MG63 (cell line): ENCODE measurements at regions not wholly inside any gene's neighbourhood (a gene's known extent, or its start where the extent isn't known, plus 50 kb on each side); places are given as distances from the start of the nearest gene placed in this dataset.

ENCODE experiments used
- DNase-seq: peaks from one replicate; pipeline ENCODE4 v3.0.0-alpha.2; 2020
- H3K27me3 ChIP-seq: fragments of 250-450 bp; sonication (Bioruptor Pico); 2 replicates; pipeline ENCODE4 v1.5.1; 2020; ENCODE audit warnings: mild to moderate bottlenecking, moderate library complexity
- H3K36me3 ChIP-seq: fragments of 250-450 bp; sonication (Bioruptor Pico); 2 replicates; pipeline ENCODE4 v1.5.1; 2020; ENCODE audit warnings: mild to moderate bottlenecking, moderate library complexity
- H3K4me3 ChIP-seq: fragments of 250-450 bp; sonication (Bioruptor Pico); 2 replicates; pipeline ENCODE4 v1.5.1; 2020; ENCODE audit warnings: mild to moderate bottlenecking, moderate library complexity
- H3K9me3 ChIP-seq: fragments of 250-450 bp; sonication (Bioruptor Pico); 2 replicates; pipeline ENCODE4 v1.5.1; 2020; ENCODE audit warnings: mild to moderate bottlenecking, moderate library complexity

DNA sequence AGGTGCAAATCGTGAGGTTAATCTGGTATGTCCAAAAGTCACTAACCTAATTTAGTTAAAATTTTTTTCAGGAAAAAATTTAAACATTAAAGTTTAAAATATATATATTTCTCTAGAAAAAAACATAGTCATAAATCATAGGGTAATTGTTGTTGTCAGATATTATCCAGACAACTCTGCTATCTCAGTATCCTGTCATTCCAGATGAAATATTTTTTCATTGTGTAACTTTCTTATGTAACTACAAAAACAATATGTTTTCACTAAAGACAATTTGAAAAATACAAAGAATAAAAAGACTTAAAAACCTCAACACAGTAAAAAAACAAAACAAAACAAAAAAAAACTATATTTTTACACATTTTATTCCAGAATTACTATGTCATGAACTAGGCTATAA is 57.6 kb downstream of the TENT5A start:
- no peak overlapping the region for H3K4me3 ChIP-seq
- H3K9me3 ChIP-seq: no peaks in the 10 kb centered on the region
- no peaks in the 10 kb centered on the region for H3K36me3 ChIP-seq
- H3K27me3 ChIP-seq: no peaks in the 10 kb centered on the region
- no peak for DNase-seq

DNA sequence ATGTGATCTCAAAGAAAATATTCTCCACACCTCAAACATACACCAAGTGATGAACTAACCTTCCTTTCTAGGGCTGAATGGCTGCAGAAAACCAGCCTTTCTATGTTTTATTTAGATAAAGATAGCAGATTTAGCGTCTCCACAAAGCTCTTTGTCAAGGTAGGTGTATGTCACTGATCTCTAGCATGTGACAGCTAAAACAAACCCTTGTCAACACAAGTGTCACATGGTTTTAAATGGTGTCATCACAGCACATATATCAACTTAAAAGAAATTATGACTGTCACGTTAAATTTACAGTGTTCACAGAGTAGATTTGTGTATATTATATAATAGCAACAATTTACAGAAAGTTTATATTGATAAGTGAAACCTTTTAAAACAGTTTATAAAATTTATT is 58.3 kb downstream of the TENT5A start:
- Histone ChIP-seq H3K4me3 (no peak overlapping the region), H3K36me3 (no peaks in the 10 kb centered on the region), H3K9me3 (no peaks in the 10 kb centered on the region), H3K27me3 (no peaks in the 10 kb centered on the region)
- DNase-seq: no peak

DNA sequence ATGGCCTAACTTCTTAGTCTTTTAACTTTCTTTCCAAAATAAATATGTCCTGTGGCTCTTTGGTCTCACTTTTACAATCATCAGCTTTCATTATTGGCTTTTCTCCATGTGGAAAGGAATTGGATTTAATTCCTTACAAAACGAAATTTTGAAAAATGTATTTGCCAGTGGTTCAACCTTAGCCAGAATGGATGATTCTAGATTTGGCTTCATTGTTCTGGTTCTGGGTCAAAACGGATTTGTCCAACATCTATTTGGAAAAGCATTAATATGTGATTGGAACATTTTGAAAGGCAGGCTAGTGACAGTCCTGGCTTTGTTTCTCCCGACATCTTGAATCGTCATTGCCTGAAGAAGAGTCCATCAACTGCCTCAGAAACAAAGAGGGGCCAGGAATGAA is 59.2 kb downstream of the TENT5A start:
- H3K36me3 ChIP-seq: no peaks in the 10 kb centered on the region
- H3K27me3 ChIP-seq: no peaks in the 10 kb centered on the region
- no peaks in the 10 kb centered on the region for H3K9me3 ChIP-seq
- no peak overlapping the region for H3K4me3 ChIP-seq
- no peak for DNase-seq

DNA sequence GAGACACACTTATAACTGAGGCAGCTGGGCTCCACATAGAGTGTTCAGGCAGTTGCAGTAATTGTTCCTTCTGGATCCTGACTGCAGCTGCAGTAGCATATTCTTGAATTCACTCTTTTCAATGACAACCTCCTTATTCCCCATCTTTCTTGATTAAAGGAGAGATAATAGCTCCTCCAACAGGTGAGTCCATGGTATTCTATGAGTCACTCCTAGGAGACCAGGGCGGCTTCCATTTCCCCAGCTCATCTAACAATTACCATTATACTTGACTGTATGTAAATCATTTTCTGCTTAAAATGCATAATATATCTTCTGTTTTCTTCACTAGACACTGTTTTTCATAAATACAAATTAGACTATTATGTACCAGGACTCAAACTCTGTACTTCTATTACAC is 62.4 kb downstream of the TENT5A start:
- no peak for DNase-seq
- Histone ChIP-seq H3K4me3 (no peak overlapping the region), H3K27me3 (no peaks in the 10 kb centered on the region), H3K36me3 (no peaks in the 10 kb centered on the region), H3K9me3 (no peaks in the 10 kb centered on the region)

DNA sequence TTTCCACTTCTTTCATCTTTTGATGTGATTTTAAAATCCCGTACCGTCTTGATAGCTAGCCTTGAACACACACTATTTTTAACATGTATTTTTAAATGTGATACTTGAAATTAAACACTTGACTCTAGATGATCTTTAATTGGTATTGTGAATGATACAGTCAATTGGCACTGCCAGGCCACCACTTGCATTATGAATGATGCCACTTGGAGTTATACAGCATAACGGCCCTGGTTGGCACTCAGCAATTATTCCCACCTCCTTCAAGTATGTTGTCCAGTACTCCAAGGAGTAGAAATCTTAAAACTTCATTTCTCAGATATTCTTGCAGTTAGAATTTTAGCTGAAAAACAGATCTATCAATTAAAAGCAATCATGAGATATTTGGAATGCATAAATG is 62.9 kb downstream of the TENT5A start:
- Histone ChIP-seq H3K36me3 (no peaks in the 10 kb centered on the region), H3K9me3 (no peaks in the 10 kb centered on the region), H3K4me3 (no peak overlapping the region), H3K27me3 (no peaks in the 10 kb centered on the region)
- DNase-seq: no peak

DNA sequence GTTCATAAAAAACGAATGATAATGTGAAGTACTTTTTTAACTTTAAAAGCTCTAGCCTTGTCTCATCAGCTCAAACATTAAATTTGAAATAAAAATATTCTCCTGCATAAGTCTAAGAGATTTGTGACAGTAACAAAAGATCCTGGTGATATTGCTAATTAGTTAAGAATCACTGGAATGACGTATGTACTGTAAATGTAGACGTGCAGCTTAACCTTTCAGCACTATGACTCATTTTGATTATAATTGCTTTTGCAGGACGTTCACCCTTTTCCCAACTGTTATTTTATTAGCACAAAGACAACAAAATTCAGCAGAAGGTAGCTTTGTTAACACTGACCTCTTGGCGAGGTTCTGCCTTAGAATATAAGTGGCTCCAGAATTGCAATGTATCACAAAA is 68.6 kb downstream of the TENT5A start:
- Histone ChIP-seq H3K9me3 (no peaks in the 10 kb centered on the region), H3K27me3 (no peaks in the 10 kb centered on the region), H3K36me3 (no peaks in the 10 kb centered on the region), H3K4me3 (no peak overlapping the region)
- no peak for DNase-seq

DNA sequence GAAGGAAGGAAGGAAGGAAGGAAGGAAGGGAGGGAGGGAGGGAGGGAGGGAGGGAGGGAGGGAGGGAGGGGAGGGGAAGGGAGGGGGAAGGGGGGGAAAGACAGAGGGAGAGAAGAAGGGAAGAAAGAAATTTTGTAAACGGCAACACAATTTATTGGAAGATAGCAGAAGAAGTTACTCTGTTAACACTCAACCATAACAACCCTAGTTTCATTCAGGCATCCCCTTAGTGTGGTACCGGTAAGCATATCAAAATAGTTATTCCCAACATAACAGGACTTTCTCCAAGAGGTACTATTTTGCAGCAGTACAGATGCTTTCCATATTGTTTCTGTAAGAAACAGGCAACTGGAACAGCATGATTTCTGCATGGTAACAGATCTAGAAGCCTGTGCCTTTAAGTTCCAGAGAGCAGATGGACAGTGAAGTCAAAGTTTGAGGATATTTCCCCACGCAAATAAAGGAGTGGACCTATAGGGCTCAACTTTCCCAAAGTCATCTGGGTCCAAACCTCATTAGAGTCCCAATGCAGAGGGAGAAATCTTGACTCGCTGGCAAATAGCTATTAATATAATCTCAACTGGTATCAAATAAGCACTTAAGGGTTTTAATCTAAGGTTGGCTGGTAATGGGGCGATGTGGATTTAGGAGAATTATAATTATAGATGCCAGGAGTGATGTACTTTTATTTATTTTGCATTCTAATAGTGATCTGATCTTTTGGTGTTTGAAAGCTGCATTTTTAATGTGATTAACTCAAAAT is 69.4 kb downstream of the TENT5A start:
- Histone ChIP-seq H3K27me3 (no peaks in the 10 kb centered on the region), H3K9me3 (no peaks in the 10 kb centered on the region), H3K4me3 (no peak overlapping the region), H3K36me3 (no peaks in the 10 kb centered on the region)
- DNase-seq: no peak

DNA sequence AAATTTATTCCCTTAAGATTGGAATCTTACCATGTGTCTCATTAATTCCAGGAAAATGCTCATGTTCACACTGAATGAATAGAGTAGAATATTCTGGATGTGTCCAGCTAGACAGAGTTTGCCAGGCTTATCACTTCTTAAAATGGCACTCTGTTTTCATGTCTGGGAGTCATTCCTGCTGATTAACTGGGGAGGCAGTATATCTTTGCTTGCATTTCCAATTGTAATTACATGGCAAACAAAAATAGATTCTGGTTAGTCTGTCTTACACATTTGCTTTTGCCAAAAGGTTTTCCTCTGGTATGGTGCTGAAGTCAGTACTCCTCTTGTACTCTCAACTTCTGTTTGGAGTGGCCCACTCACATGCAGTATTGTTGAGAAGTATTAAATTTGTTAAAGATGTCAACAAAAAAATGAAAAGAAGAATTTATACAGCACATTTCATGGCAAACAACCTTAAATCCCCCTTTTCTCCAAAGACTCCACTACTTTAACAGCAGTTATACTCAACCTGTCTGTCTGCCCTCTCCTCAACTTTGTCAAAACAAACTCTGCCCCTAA is 70.2 kb downstream of the TENT5A start:
- Histone ChIP-seq H3K4me3 (no peak overlapping the region), H3K27me3 (no peaks in the 10 kb centered on the region), H3K9me3 (no peaks in the 10 kb centered on the region), H3K36me3 (no peaks in the 10 kb centered on the region)
- DNase-seq: no peak

DNA sequence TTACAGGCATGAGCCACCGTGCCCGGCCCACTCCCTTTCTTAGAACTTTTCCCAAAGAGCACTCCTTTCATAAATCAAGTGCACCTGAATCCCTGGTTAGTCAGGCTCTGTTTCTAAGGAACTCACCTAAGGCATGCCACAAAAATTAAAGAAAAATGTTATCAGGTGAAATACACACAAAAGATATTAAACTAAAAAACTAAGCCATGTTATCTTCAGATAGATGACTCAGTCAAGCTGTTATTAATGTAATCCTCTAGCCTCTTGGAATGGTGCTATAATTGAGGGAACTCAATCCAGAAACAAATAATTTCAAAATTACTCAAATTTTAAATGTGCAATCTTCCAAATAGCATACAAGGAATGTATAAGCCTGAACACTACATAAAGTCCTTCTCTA is 83.0 kb downstream of the TENT5A start:
- H3K9me3 ChIP-seq: no peaks in the 10 kb centered on the region
- no peaks in the 10 kb centered on the region for H3K36me3 ChIP-seq
- H3K27me3 ChIP-seq: no peaks in the 10 kb centered on the region
- DNase-seq: no peak
- H3K4me3 ChIP-seq: no peak overlapping the region

DNA sequence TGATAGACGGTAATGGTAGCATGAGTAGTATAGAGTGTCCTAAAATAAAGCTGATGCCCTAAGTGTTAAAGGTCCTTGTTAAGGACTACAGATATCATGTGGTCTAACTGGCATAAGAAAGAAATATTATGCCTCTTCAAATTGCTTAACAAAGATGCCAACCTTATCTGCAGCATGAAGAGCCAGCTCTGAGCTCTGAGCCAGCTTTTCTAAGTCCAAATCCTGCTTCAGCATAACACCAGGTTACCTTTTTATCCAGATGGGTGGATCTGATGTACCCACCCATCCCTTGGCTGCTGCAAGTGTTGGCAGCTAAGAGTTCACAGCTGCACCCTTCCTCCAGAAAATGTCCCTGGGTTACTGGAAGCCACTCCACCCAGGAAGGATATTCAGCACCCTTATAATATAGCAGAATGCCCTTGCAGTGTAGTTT is 83.8 kb downstream of the TENT5A start:
- Histone ChIP-seq H3K9me3 (no peaks in the 10 kb centered on the region), H3K4me3 (no peak overlapping the region), H3K36me3 (no peaks in the 10 kb centered on the region), H3K27me3 (no peaks in the 10 kb centered on the region)
- no peak for DNase-seq

DNA sequence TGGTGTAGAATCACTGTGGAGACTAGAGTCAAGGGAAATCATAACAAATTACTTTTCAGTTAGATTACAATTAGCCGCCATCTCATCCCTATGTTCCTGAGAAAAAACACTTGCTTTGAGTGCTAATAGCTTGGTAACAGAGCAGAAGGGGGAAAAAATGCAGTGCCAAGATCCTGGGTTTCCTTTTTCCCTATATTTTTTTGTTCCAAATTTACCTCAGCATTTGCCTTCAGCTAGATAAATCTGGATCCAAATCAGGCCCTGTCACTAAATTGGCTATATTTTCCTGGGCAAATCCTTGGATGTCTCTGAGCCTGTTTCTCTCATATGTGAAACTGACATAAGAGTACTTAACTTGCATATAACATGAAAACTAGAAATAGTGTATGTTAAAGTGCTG is 86.0 kb downstream of the TENT5A start:
- DNase-seq: no peak
- Histone ChIP-seq H3K27me3 (no peaks in the 10 kb centered on the region), H3K9me3 (no peaks in the 10 kb centered on the region), H3K36me3 (no peaks in the 10 kb centered on the region), H3K4me3 (no peak overlapping the region)

DNA sequence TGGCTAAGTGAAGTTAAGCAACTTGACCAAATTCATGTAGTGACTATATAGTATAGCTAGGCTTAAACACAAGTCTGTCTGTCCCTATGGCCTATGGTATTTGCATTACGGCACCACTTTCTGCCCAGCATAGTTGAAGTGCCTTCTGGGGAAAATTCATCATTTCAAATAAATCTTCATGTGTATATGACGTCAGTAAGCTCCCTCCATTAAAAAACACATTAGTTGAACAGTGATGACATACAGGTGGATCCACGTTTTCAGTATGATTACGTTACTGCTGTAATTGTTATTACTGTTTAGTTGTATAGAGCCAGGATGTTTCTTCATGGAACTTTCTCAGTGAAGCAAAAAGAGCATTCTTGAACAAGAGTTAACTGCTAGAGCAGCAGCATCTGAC is 96.2 kb downstream of the TENT5A start:
- no peak for DNase-seq
- H3K4me3 ChIP-seq: no peak overlapping the region
- no peaks in the 10 kb centered on the region for H3K27me3 ChIP-seq
- no peaks in the 10 kb centered on the region for H3K36me3 ChIP-seq
- H3K9me3 ChIP-seq: no peaks in the 10 kb centered on the region

DNA sequence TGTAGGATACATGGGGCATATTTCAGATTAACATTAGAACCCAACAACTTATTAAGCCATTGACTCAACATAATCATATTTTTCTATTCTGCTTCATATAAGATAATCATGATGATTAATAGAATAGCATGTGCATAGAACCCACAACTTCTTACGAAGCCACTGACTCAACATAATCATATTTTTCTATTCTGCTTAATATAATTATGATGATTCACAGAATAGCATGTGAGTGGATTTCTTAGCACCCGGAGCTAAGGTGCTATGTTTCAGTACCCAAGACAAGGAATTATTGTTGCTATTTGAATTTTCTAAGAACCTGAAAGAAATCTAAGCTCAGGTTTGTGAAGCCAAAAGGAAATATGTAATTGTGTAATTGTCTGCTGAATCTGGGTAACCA is 96.8 kb downstream of the TENT5A start:
- Histone ChIP-seq H3K36me3 (no peaks in the 10 kb centered on the region), H3K4me3 (no peak overlapping the region), H3K9me3 (no peaks in the 10 kb centered on the region), H3K27me3 (no peaks in the 10 kb centered on the region)
- no peak for DNase-seq

DNA sequence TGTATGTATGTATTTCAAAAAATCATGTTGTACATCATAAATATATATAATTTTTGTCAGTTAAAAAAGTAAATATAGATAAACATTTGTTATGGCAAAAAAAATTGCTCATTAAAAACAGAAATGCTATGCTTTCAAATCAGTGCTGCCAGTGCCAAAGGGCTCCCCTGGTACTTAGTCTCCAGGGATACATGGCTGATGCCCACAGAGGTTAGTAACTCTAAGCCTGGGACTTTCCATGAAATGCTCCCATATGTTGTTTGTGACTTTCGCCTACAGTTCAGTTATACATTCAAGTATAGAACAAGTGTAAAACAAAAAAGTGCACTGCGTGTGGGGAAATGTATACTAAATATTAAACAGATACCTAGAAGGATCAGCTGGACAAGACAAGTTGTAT is 104.0 kb downstream of the TENT5A start:
- Histone ChIP-seq H3K36me3 (no peaks in the 10 kb centered on the region), H3K9me3 (0 out of 2 replicates have a peak, but pooled peaks cover under 1% of the 10 kb centered on the region), H3K27me3 (no peaks in the 10 kb centered on the region), H3K4me3 (no peak overlapping the region)
- no peak for DNase-seq

DNA sequence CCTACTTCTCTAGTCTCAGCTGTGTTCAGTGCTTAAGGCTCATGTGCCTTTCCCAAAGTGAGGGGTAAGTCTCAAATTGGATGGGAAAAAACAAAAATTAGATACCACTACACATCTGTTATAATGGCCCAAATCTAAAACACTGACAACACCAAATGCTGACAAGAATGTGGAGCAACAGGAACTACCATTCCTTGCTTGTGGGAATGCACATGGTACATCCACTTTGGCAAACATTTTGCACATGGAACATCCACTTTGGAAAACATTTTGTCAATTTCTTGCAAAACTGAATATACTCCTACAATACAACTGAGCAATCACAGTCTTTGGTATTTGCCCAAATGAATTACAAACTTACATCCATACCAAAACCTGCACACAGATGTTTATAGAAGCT is 109.3 kb downstream of the TENT5A start:
- H3K36me3 ChIP-seq: no peaks in the 10 kb centered on the region
- H3K27me3 ChIP-seq: no peaks in the 10 kb centered on the region
- no peak for DNase-seq
- 0 out of 2 replicates have a peak, but pooled peaks cover 3% of the 10 kb centered on the region for H3K9me3 ChIP-seq
- no peak overlapping the region for H3K4me3 ChIP-seq

DNA sequence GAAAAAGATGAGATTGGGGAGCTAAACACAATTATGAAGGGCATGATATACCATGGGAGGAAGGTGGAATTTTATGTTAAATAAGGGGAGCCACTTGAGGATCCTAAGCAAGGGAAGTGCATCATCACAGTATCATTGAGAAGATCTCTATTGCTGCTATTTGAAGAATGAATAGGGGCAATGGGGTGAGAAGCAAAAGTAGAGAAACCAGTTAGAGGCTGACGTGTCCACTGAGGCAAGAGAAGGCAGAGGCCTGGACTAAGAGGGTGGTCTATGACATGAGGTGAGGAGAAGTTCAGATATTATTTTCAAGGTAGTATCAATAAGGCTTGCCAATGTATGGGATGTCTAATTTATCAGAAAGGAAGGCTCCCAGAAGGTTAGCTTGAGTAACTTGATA is 111.6 kb downstream of the TENT5A start:
- Histone ChIP-seq H3K4me3 (no peak overlapping the region), H3K36me3 (no peaks in the 10 kb centered on the region), H3K9me3 (0 out of 2 replicates have a peak, but pooled peaks cover 3% of the 10 kb centered on the region), H3K27me3 (no peaks in the 10 kb centered on the region)
- no peak for DNase-seq

DNA sequence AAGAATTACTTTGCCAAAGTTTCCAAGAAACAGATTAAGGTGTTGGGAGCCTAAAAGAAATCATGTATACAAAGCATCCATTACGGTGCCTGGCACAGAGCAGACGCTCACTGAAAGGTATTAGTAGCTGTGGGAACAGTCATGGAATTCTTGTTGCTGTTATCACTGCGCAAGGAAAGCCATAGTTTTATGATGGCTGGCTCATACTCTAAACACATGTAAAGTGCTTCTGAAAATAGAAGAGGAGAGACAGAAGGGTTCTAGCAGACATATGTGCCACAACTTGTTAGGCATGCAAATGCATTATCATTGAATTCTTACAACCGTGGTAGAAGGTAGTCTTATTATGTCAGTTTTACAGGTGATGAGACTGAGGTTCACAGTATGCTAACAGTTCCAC is 112.4 kb downstream of the TENT5A start:
- Histone ChIP-seq H3K4me3 (no peak overlapping the region), H3K36me3 (no peaks in the 10 kb centered on the region), H3K9me3 (0 out of 2 replicates have a peak, but pooled peaks cover 3% of the 10 kb centered on the region), H3K27me3 (no peaks in the 10 kb centered on the region)
- DNase-seq: no peak

DNA sequence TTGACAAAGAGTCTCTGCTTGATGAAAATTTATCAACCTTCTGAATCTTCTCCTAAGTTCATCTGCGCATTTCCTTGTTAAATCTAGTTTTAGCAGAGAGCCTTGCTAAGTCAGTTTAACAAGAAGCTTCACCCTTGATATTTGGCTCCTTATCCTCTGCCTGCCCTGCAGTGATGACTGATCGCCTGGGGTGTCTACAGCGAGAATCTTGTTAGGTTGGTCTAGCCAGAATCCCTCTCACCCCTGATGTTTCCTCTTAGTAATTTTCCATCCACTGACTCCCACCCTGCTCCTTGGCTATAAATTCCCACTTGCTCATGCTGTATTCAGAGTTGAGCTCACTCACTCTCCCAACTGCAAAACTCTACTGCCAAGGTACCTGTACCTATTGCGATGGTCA is 114.1 kb downstream of the TENT5A start:
- Histone ChIP-seq H3K4me3 (no peak overlapping the region), H3K9me3 (0 out of 2 replicates have a peak, but pooled peaks cover 1% of the 10 kb centered on the region), H3K27me3 (no peaks in the 10 kb centered on the region), H3K36me3 (no peaks in the 10 kb centered on the region)
- DNase-seq: no peak
